ENCODE measurements at regions not wholly inside any gene's neighbourhood (a gene's known extent, or its start where the extent isn't known, plus 50 kb on each side); places are given as distances from the start of the nearest gene placed in this dataset.

- no peak for DNase-seq
Observed at GRCh38 chr4:27272217-27272616, 411.6 kb downstream of the STIM2 start.

DNA sequence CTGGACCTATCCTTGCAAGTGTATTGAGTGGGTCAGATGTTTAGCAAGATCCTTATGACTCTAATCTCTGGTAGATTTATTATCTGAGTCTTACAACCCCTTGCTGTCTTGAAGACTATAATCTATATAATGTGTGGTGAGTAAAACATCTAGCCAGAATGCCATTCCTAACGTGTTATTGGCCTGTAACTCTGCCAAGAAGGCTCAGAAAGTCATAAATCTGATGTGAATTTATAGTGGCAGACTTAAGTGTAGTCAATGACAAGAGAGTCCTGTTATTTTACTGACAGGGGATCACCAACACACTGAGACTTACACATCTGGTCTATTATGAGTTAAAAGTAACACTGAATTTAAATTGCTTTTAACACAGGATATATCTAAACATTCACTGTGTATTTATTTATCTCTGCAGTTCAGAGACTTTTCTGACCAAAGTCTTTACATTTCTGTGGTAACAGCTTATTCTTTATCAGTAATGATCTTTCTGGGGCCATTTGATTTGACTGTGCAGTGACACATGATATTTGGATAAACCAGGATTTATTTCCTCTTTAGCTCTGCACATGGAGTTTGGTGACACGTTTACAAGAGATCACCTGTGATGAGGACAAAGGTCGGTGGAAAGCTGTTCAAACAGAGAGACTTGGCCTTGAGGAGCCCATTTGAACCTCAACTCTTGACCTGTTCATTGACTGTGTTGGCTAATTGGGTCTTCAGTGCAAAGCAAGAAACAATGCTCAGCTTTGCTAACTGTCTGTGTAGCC lies 415.8 kb downstream of the STIM2 start:
- DNase-seq, result no peak

DNA sequence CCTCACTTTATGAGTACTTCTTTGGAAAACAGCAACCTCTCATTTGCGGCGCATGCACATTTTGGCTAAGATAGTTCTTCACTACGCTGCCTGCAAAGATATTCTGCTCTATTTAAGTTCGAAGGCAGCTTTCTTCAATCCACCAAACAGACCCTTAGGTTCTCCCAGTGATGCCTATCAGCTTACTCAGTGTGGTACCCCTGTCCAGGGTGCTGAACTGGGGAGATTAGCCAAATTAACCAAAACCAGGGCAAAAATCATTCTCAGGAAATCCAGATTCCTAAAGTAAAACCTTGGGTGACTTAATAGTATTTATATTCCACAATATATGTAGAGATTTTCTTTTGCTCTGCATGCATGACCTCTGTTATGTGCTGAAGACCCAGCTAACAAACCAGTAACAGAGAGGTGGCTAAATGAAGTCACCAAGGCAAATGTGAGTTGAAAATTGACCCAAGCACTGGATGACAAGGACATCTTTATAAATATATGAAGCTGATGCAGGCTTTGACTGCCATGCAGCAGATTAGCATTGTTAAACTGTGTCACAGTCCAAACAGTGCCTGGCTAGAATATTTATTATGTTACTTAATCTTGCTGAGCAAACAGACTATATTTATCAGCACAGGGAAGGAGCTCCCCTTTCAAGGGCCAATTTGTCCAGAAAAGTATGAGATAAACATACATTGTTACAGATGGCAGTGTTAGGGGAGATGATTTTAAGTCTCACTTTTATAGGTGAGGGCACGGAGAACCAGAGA lies 418.2 kb downstream of the STIM2 start:
- DNase-seq, result no peak

DNA sequence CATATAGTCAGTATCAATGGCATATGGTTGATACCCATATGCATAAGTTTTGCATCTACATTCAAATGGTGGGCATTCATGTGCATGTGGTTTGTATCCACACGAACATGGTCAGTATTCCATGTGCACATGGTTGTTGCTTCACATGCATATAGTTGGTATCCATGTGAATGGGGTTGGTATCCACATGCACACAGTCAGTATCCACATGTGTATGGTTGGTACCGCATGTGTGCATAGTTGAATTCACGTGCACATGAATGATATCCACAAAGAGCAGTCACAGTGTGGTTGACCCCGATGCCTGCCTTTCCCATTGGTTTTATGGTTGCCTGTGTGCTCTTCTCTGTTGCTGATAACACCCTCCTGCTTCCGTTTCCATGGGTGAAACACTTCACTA lies 427.9 kb downstream of the STIM2 start:
- no peak for DNase-seq

GRCh38 chr4:27289704-27290103 lies 429.1 kb downstream of the STIM2 start:
- DNase-seq, result no peak

DNA sequence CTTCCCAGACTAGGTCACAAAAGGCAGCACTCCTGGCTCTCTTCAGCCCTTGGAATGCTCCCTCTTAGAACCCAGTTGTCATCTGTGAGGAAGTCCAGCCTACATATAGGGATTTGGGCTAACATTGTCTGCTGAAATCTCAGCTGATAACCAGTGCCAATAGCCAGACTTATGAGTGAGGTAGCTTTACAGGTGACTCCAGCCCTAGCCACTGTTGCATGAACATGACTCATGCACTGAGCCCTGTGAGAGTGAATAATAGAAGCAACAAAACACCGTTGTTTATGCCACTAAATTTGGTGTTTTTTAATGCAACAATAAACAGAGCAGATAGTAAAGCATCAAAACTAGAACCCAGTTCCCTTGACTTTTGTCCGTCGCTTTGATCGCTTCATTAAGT lies 433.2 kb downstream of the STIM2 start:
- no peak for DNase-seq

DNA sequence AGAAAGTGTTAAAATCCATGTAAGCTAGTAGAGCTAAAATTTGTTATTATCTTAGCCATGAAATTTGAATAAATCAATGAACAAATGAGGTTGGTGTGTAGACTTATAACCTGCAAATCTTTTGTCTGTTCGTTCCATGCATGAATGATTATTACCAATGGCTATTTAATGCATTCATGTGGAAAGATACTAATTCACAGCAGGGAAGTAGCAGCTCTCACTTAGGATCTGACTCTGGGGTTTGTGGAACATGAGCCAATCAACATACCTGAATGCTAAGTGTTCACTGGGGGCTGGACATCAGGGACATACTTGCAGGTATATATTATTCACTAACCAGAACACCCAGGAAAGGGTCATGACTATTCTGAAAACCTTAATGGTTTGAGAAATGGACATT lies 444.1 kb downstream of the STIM2 start:
- DNase-seq, result no peak

DNA sequence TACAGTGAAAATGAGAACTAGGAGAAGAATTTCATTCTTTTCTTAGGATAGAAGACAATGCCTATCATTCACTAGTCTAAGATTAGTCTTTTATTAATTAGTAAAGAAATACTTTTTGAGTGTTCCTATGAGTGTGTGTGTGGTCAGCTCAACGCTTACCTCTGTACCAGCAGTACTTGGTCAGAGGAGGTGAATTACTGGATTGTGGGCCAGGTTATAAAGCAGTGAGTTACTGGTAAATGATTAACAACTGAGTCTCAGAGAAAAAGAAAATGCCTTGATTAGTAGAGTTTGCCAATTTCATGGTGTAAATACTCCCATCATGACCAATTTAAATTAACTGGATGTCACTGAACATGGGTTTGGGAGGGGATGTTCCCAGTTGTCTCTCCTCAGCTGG lies 444.6 kb downstream of the STIM2 start:
- DNase-seq, result no peak

GRCh38 chr4:27308379-27308778 lies 447.7 kb downstream of the STIM2 start:
- no peak for DNase-seq

GRCh38 chr4:27315625-27316024 lies 455.0 kb downstream of the STIM2 start:
- no peak for DNase-seq

DNA sequence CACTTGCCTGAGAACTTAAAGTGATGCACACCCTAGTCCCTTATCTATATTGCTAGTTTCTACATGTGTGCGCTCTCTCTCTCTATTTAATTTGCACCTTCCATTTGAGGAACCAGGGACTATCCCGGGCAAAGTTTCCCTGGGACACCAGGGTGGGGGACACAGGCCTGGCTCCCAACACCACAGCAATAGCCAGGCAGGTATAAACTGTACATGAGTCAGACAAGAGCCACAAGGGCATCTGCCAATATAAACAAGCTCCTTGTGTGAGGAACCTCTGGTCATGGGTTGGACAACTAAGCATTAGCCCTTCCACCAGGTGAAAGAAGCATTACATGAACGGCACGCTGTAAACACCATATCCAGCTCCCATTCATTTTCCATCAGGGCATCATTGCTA lies 455.5 kb downstream of the STIM2 start:
- no peak for DNase-seq

GRCh38 chr4:27318740-27319139 lies 458.1 kb downstream of the STIM2 start:
- DNase-seq, result no peak

DNA sequence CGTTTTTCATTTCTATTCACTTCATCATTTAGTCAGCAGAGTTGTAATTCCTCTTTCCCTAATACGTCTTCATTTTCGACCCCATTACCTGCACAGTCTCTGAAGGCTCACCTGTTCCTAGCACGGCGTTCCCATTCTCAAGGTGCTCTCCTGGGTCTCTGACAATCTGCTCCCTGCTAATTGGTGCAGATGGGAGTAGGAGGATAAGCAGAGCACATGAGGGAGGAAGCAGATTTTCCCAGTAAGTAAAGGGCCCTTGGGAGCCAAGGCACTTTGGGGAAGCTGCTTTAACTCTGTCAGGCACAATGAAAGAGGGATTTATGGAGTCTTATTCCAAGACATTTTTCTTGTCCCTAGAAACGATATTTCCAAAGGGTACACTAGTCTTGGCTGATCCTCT lies 466.4 kb downstream of the STIM2 start:
- peak; percentile 62 for DNase-seq

DNA sequence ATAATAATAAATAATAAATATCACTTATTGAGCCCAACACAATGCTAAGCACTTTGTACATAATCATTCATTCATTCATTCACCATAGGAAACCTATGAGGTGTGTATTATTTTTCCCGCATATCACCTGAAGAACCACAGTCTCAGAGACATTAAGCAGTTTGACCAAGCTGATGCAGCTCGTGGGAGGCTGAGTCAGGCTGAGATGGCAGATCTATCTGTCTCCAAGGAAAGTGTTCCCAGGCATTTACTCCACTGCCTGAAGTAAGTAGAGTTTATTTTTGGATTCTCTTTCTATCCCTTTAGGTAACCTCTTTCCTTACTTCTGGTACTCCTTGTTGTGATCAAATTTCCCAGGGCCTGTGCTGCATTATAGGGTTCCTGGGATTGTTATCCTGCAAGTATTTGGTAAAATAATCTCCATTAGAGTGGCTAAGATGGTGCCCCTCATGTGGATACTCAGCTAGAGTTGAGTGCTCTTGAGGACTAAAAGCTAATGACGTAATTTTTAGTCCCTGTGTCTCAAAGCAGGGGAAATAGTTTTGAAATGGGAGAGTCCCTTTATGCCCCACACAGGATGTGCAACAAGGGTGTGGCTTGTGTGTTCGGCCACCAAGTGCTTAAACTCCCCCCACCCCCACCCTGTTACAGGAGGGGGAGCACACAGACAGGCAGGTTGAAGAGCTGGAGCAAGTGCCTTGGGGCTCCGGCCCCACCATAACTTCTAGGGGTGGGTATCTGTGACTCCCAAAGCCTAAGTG lies 467.0 kb downstream of the STIM2 start:
- DNase-seq, result no peak

GRCh38 chr4:27338530-27338929 lies 477.9 kb downstream of the STIM2 start:
- DNase-seq, result no peak

GRCh38 chr4:27343411-27343810 lies 482.8 kb downstream of the STIM2 start:
- no peak for DNase-seq

DNA sequence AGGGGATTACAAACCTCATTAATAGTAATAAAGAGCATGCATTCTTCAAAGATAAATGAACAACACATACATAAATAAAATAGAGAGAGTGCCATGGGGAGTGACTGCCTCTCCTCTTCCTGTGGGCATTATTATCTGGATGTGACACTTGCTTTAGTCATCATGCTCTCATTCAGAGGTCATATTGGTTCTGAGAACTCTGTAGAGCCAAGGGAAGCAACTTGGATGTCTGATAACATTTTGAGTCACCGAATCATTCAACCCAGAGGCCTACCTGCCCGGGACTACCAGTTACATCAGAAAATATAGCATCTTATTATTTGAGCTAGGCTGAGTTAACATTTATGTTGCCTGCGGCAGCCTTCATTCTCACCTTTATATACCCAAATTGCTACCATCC lies 489.5 kb downstream of the STIM2 start:
- DNase-seq, result no peak

GRCh38 chr4:27357283-27357682 lies 496.6 kb downstream of the STIM2 start:
- DNase-seq, result no peak

GRCh38 chr4:27358269-27358668 lies 497.6 kb downstream of the STIM2 start:
- DNase-seq, result no peak

GRCh38 chr4:27360131-27360530 lies 499.5 kb downstream of the STIM2 start:
- no peak for DNase-seq

DNA sequence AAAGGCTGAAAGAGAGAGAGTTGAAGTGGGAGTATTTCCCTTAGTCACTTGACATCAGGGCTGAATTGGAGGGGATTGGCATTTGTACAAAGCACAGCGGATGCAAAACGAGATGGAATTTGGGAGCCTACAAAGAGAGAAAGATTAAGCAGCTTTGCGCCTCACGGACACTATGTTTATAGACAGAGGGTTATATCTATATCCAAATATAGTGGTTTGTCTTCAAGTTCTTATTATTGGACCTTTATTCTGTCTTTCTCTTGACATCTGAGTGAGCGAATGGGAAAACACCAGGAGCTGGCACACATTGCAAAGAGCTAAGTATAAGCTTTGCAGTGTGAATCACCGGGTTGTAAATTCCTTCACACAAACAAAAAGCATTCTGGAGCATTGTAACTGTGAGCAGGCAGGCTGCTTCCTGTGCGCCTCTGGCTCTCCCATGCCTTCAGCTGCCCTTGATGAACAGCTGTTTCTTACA lies 500.2 kb downstream of the STIM2 start:
- no peak for DNase-seq

- no peak for DNase-seq
Observed at GRCh38 chr4:27364509-27364908, 503.9 kb downstream of the STIM2 start.

DNA sequence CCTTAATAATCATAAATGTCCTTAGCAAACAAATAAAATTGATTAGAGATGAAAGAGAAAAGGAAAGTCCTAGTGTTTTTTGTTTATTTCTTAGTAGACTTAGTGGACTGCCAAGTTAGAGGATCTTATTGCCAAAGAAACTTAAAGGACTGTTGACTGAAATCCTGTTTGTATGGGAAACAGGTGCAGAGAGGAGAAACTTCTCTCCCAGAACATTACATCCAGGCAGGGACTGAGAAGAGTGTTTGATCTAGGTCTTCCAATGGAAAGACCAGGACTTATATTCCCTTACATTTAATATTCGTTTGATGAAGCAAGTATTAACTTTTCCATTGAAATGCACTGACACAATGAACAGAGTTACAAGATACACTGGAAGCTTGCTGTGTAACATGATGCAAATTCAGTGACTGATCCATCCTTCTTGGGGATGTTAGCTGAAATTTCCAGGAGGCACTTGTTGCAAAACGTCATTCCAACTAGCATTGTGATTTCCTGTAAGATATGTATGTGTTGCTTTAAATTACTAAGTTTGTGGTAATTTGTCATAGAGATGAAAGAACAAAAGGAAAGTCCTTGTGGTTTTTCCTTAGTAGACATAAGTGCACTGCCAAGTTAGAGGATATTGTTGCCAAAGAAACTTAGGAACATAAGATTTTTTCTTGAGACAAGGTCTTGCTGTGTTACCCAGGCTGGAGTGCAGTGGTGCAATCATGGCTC lies 505.6 kb downstream of the STIM2 start:
- DNase-seq, result no peak

Data from NCI-H2171 treated with DMSO at 0.1 percent for 48 hours (cell line).